AG10803 (cell line): ENCODE measurements at regions not wholly inside any gene's neighbourhood (a gene's known extent, or its start where the extent isn't known, plus 50 kb on each side); places are given as distances from the start of the nearest gene placed in this dataset.

Source experiments
- DNase-seq: peaks from one replicate; pipeline ENCODE4 v3.0.0; 2010; ENCODE audit warnings: low read depth
- H3K4me3 ChIP-seq: 2 replicates; pipeline ENCODE4 v1.5.1; 2011; ENCODE audit warnings: mild to moderate bottlenecking, low read length, control low read depth
- TF ChIP-seq, protein P1 (sequence below): conservative IDR thresholded peaks from 2 replicates; pipeline ENCODE4 v1.5.1; 2011; ENCODE audit warnings: mild to moderate bottlenecking, low read length, control low read depth, inconsistent platforms

DNA sequence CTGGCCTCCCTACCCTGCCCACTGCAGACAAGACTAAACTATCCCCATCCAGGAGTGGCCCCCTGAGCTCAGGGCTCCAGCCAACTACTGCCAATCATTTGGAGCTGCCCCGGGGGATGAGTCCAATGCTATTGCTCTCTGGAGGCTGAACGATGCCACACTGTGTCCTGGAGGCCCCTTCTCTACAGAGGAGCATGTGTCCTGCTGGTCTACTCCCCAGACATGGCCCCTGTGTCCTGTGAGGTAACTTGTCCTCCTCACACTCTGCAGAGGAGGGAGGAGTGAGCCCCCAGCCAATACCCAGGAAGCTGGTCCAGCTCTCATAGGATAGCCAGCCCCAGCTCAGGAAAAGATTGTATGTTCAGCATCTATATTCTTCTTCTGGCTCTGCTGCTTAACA lies 159.1 kb upstream of the GPR12 start:
- DNase-seq, result no peak
- no peak overlapping the region for H3K4me3 ChIP-seq
- TF ChIP-seq, protein P1, sequence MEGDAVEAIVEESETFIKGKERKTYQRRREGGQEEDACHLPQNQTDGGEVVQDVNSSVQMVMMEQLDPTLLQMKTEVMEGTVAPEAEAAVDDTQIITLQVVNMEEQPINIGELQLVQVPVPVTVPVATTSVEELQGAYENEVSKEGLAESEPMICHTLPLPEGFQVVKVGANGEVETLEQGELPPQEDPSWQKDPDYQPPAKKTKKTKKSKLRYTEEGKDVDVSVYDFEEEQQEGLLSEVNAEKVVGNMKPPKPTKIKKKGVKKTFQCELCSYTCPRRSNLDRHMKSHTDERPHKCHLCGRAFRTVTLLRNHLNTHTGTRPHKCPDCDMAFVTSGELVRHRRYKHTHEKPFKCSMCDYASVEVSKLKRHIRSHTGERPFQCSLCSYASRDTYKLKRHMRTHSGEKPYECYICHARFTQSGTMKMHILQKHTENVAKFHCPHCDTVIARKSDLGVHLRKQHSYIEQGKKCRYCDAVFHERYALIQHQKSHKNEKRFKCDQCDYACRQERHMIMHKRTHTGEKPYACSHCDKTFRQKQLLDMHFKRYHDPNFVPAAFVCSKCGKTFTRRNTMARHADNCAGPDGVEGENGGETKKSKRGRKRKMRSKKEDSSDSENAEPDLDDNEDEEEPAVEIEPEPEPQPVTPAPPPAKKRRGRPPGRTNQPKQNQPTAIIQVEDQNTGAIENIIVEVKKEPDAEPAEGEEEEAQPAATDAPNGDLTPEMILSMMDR, result no peak

DNA sequence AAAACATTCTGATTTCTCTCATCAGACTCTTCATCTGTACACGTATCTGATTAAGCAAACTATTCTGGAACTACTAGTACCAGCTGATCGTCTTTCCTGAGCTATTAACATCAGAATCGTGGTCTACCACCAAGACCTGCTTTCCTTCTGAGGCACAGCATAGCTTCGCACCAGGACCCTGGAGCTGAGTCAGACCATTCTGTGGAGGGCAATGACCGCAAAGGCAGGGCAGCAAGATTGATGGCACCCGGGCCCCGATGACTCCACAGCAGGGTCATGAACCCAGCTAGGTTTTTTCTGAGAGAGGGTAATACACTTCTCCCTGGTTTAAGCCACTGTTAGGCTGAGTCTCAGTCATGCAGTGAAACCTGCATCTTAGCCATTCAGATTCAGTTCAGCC lies 158.7 kb upstream of the GPR12 start:
- TF ChIP-seq, protein P1, result no peak
- no peak overlapping the region for H3K4me3 ChIP-seq
- peak; percentile 5 for DNase-seq

DNA sequence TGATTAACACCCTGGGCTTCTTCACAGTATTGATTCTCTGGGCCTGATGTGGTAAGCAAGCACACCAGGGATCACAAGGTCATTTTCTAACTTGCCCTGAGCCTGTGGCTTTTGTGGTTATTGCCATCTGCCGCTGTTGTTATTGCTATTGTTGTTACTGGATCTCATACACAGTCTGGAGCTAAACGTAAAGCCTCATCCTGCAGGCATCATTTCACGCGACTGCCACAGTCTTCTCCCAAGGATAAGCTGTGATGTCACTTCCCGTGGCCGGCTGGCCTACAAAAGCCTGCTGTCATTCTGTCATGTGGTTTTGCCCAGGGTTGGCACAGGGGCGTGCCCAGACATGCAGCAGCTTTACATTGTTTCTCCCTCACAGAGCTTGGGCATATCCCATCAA lies 154.0 kb upstream of the GPR12 start:
- TF ChIP-seq, protein P1, result no peak

DNA sequence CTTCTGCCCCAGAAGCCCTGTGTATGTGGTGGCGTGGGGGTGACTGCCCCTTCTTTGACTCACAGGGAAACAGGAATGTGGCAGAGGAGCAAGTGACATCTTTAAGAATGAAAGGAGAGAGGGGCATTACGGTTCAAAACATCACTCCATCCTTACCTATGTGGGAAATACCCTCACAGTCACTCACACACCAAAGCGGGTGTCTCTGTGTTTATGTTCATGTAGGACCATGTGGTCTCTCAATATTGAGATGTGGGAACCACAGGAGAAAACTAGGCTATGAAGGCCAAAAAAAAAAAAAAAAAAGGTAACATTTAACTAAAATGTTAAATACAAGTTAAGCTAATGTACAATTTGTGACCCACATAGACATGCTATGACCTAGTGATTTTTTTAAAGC lies 153.6 kb upstream of the GPR12 start:
- TF ChIP-seq, protein P1, result no peak
- no peak overlapping the region for H3K4me3 ChIP-seq

More for the DNA sequence above, 154.0 kb upstream of the GPR12 start:
- DNase-seq, result peak; percentile 2
- H3K4me3 ChIP-seq, result no peak overlapping the region

DNA sequence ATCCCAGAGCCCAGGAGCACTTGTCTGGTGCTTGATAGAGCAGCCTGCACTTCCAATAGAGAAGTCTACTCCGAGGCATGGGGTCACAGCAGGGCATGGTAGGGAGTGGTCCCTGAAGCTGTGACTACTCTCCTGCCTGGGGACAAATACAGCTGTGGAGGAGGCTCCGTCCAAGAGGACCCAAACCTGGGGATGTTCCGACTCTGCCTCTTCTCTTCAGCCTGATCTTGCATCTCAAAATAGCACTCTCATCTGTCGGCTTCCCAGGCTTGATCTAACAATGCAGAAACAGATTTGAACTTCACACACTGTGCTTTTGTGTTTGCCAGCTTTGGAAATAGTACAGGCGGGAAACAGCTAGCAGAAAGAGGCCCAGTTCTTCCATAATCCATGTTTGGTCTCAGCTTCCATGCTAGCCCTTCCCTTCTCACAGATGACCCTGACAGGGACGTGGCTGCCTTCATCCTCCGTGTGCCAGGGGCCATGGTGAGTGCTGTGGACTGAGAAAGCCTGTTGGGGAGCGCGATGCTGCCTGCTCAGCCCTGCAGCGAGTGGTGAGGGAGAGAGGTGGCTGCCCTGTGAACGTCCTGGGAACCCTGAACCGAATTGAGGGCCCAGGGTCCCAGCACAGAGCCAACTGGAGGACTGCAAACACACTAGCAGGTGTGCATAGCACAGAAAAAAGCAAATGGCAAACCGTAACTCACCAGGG lies 150.3 kb upstream of the GPR12 start:
- TF ChIP-seq, protein P1, result no peak
- no peak for DNase-seq
- no peak overlapping the region for H3K4me3 ChIP-seq

More for the DNA sequence above, 153.6 kb upstream of the GPR12 start:
- DNase-seq, result no peak

DNA sequence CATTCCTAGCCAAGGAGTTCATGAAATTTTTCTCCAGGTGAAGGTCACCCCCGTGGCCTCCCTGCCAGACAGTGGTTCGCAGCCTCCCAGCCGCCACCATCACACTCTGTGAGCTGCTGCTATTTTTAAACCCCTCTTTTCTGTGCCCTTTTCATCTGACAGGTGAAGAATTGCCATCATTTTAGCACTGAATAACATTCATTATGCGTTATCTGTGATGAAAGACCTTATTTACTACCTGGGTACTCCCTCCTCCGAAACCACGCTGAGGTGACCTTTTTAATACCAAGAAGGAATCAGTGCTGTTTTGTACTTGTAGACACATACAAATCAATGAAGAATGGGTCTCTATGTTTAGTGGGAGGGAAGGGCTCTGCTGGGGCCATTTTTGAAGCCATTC lies 148.9 kb upstream of the GPR12 start:
- TF ChIP-seq, protein P1, result no peak
- no peak for DNase-seq
- H3K4me3 ChIP-seq, result no peak overlapping the region

DNA sequence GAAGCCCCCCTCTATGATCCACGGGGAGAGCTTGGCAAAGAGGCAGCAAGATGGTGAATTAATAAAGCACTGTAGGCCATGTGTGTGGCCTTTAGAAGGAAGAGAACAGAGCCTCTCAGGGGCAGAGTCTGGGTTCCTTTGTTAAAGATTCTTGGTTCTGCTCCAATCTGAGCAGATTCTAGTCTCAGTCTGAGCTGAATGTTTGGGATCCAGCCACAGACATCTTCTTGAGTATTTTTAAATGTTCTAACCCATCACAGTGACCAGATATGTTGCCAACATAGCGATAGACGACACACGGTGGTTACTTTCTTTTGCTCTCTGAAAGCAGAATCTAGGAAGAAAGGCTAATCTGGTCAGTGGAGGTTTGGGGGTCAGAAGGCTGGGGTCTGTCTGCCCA lies 147.5 kb upstream of the GPR12 start:
- no peak for DNase-seq
- H3K4me3 ChIP-seq, result no peak overlapping the region
- TF ChIP-seq, protein P1, result no peak
